Ishikawa (cell line): ENCODE measurements at regions not wholly inside any gene's neighbourhood (a gene's known extent, or its start where the extent isn't known, plus 50 kb on each side); places are given as distances from the start of the nearest gene placed in this dataset.

Source experiments
- CEBPB ChIP-seq: IDR thresholded peaks from 2 replicates; pipeline ENCODE4 v1.6.1; 2012
- CREB1 ChIP-seq: IDR thresholded peaks from 2 replicates; pipeline ENCODE4 v1.6.1; 2012; ENCODE audit warnings: low read depth
- EGR1 ChIP-seq: IDR thresholded peaks from 2 replicates; pipeline ENCODE4 v1.6.1; 2012
- EP300 ChIP-seq: IDR thresholded peaks from 2 replicates; pipeline ENCODE4 v1.6.1; 2012; ENCODE audit warnings: borderline replicate concordance
- FOXM1 ChIP-seq: IDR thresholded peaks from 2 replicates; pipeline ENCODE4 v1.6.1; 2012; ENCODE audit warnings: low read depth, borderline replicate concordance
- MAX ChIP-seq: IDR thresholded peaks from 2 replicates; pipeline ENCODE4 v1.6.1; 2012
- NFIC ChIP-seq: IDR thresholded peaks from 2 replicates; pipeline ENCODE4 v1.6.1; 2012
- RAD21 ChIP-seq: IDR thresholded peaks from 2 replicates; pipeline ENCODE4 v1.6.1; 2012; ENCODE audit warnings: low read depth
- REST ChIP-seq: IDR thresholded peaks from 2 replicates; pipeline ENCODE4 v1.6.1; 2012; ENCODE audit warnings: low read depth, mild to moderate bottlenecking
- TAF1 ChIP-seq: IDR thresholded peaks from 2 replicates; pipeline ENCODE4 v1.6.1; 2012; ENCODE audit warnings: low read depth, mild to moderate bottlenecking
- TCF12 ChIP-seq: IDR thresholded peaks from 2 replicates; pipeline ENCODE4 v1.6.1; 2012; ENCODE audit warnings: low read depth
- TEAD4 ChIP-seq: IDR thresholded peaks from 2 replicates; pipeline ENCODE4 v1.6.1; 2012
- USF1 ChIP-seq: IDR thresholded peaks from 2 replicates; pipeline ENCODE4 v1.6.1; 2012
- YY1 ChIP-seq: IDR thresholded peaks from 2 replicates; pipeline ENCODE4 v1.6.1; 2012; ENCODE audit warnings: low read depth
- ZBTB7A ChIP-seq: IDR thresholded peaks from 2 replicates; pipeline ENCODE4 v1.6.1; 2012; ENCODE audit warnings: low read depth

GRCh38 chr21:41604583-41605041 lies 96.7 kb upstream of the TMPRSS2 start:
- no peak for TF ChIP-seq MAX
- TF ChIP-seq REST: no peak
- TF ChIP-seq NFIC: no peak
- no peak for TF ChIP-seq CREB1
- TF ChIP-seq TCF12: no peak
- no peak for TF ChIP-seq EP300
- no peak for TF ChIP-seq RAD21
- no peak for TF ChIP-seq TEAD4
- no peak for TF ChIP-seq YY1

- TF ChIP-seq ZBTB7A (no peak), USF1 (no peak), RAD21 (no peak), TEAD4 (no peak), CREB1 (no peak), EGR1 (no peak)
Observed at GRCh38 chr21:41603476-41603875, 95.5 kb upstream of the TMPRSS2 start.

GRCh38 chr21:41602531-41602930 lies 94.6 kb upstream of the TMPRSS2 start:
- no peak for TF ChIP-seq RAD21
- TF ChIP-seq REST: no peak
- TF ChIP-seq ZBTB7A: no peak
- TF ChIP-seq FOXM1: no peak
- no peak for TF ChIP-seq TAF1
- TF ChIP-seq NFIC: no peak
- TF ChIP-seq USF1: no peak
- no peak for TF ChIP-seq MAX
- no peak for TF ChIP-seq CEBPB
- TF ChIP-seq YY1: no peak
- TF ChIP-seq TCF12: no peak
- no peak for TF ChIP-seq CREB1
- no peak for TF ChIP-seq EGR1
- TF ChIP-seq TEAD4: no peak
- no peak for TF ChIP-seq EP300

- TF ChIP-seq CREB1 (no peak), NFIC (0 out of 2 replicates have a peak, but pooled peaks have one; percentile 13)
Observed at GRCh38 chr21:41601573-41602368, 93.8 kb upstream of the TMPRSS2 start.

GRCh38 chr21:41600961-41601572 lies 93.1 kb upstream of the TMPRSS2 start:
- no peak for TF ChIP-seq YY1
- no peak for TF ChIP-seq FOXM1
- no peak for TF ChIP-seq RAD21
- TF ChIP-seq MAX: no peak
- no peak for TF ChIP-seq TCF12
- TF ChIP-seq EP300: no peak
- no peak for TF ChIP-seq NFIC
- TF ChIP-seq ZBTB7A: no peak
- no peak for TF ChIP-seq CREB1
- no peak for TF ChIP-seq EGR1
- TF ChIP-seq CEBPB: no peak
- no peak for TF ChIP-seq TAF1
- no peak for TF ChIP-seq REST
- TF ChIP-seq TEAD4: no peak
- TF ChIP-seq USF1: no peak
